Hepatocyte (in vitro differentiated cells): ENCODE measurements at regions not wholly inside any gene's neighbourhood (a gene's known extent, or its start where the extent isn't known, plus 50 kb on each side); places are given as distances from the start of the nearest gene placed in this dataset.

Experiments used
- DNase-seq: peaks from one replicate; pipeline ENCODE4 v3.0.0-alpha.2; 2016; ENCODE audit warnings: low spot score
- H2AFZ ChIP-seq: fragments of 200-600 bp; sonication (generic); 2 replicates; pipeline ENCODE4 v1.6.0; 2016; ENCODE audit warnings: antibody characterized with exemption, mild to moderate bottlenecking
- H3K27ac ChIP-seq: fragments of 200-600 bp; sonication (generic); 2 replicates; pipeline ENCODE4 v1.5.1; 2016; ENCODE audit warnings: mild to moderate bottlenecking
- H3K27me3 ChIP-seq: fragments of 200-600 bp; sonication (generic); 2 replicates; pipeline ENCODE4 v1.6.1; 2016
- H3K36me3 ChIP-seq: fragments of 200-600 bp; sonication (generic); replicated peaks from 2 replicates; pipeline ENCODE4 v1.5.1; 2016; ENCODE audit warnings: low read depth; ENCODE audit not compliant: insufficient read depth
- H3K4me1 ChIP-seq: fragments of 200-600 bp; sonication (generic); 2 replicates; pipeline ENCODE4 v1.5.1; 2016; ENCODE audit warnings: mild to moderate bottlenecking, moderate library complexity; ENCODE audit not compliant: insufficient read depth
- H3K4me2 ChIP-seq: fragments of 200-600 bp; sonication (generic); 2 replicates; pipeline ENCODE4 v1.6.0; 2016
- H3K4me3 ChIP-seq: fragments of 200-600 bp; sonication (generic); 2 replicates; pipeline ENCODE4 v1.5.1; 2016; ENCODE audit warnings: mild to moderate bottlenecking
- H3K79me2 ChIP-seq: fragments of 200-600 bp; sonication (generic); 2 replicates; pipeline ENCODE4 v1.6.0; 2017; ENCODE audit warnings: mild to moderate bottlenecking
- H3K9me2 ChIP-seq: fragments of 200-600 bp; sonication (generic); replicated peaks from 2 replicates; pipeline ENCODE4 v1.6.0; 2017; ENCODE audit warnings: mild to moderate bottlenecking; ENCODE audit not compliant: insufficient read depth
- H3K9me3 ChIP-seq: fragments of 200-600 bp; sonication (generic); 2 replicates; pipeline ENCODE4 v1.5.1; 2016; ENCODE audit warnings: low read depth, mild to moderate bottlenecking
- H4K20me1 ChIP-seq: fragments of 200-600 bp; sonication (generic); 2 replicates; pipeline ENCODE4 v1.6.0; 2016; ENCODE audit warnings: mild to moderate bottlenecking; ENCODE audit not compliant: insufficient read depth, poor library complexity, severe bottlenecking
- CTCF ChIP-seq: fragments of 200-600 bp; sonication (generic); IDR thresholded peaks from 2 replicates; pipeline ENCODE4 v1.5.1; 2016; ENCODE audit warnings: antibody characterized with exemption, mild to moderate bottlenecking; ENCODE audit not compliant: poor library complexity
- EZH2 ChIP-seq: fragments of 200-600 bp; sonication (generic); IDR thresholded peaks from 2 replicates; pipeline ENCODE4 v1.6.1; 2016; ENCODE audit warnings: antibody characterized with exemption, mild to moderate bottlenecking, borderline replicate concordance
- EZH2phosphoT487 ChIP-seq: fragments of 200-600 bp; sonication (generic); IDR thresholded peaks from one replicate; pipeline ENCODE4 v1.6.1; 2018; ENCODE audit warnings: antibody characterized with exemption, mild to moderate bottlenecking, low read depth, moderate library complexity; ENCODE audit not compliant: unreplicated experiment, severe bottlenecking
- WGBS: methylation state at CpG from one replicate; pipeline ENCODE4 v1.1.6; 2016; ENCODE audit warnings: low lambda C conversion rate; ENCODE audit errors: missing lambda C conversion rate; 5-methylcytosine and 5-hydroxymethylcytosine counted together

- TF ChIP-seq EZH2: no peak
- TF ChIP-seq CTCF: no peak
- Histone ChIP-seq H3K4me3 (no peak overlapping the region), H3K27ac (no peak overlapping the region), H3K9me2 (no peaks in the 10 kb centered on the region), H3K36me3 (no peaks in the 10 kb centered on the region), H2AFZ (no peak overlapping the region), H3K4me2 (peak overlapping the region; percentile 31), H3K27me3 (no peaks in the 10 kb centered on the region), H3K4me1 (no peaks in the 10 kb centered on the region), H4K20me1 (no peaks in the 10 kb centered on the region), H3K79me2 (no peaks in the 10 kb centered on the region), H3K9me3 (no peaks in the 10 kb centered on the region)
- DNase-seq: no peak
Observed at GRCh38 chr6:97427648-97428047, 144.6 kb upstream of the MMS22L start.

GRCh38 chr6:97437087-97437486, 154.1 kb upstream of the MMS22L start:
- H4K20me1 ChIP-seq: no peaks in the 10 kb centered on the region
- H3K36me3 ChIP-seq: no peaks in the 10 kb centered on the region
- no peaks in the 10 kb centered on the region for H3K79me2 ChIP-seq
- TF ChIP-seq EZH2 (no peak), CTCF (peak; percentile 65), EZH2phosphoT487 (no peak)
- no peak overlapping the region for H3K4me3 ChIP-seq
- no peaks in the 10 kb centered on the region for H3K9me2 ChIP-seq
- 16% methylated on average over 3 of the region's 3 CpGs for WGBS
- H3K4me2 ChIP-seq: no peak overlapping the region
- H3K27ac ChIP-seq: no peak overlapping the region
- no peak overlapping the region for H2AFZ ChIP-seq
- no peaks in the 10 kb centered on the region for H3K9me3 ChIP-seq
- DNase-seq: peak; percentile 24
- no peaks in the 10 kb centered on the region for H3K4me1 ChIP-seq
- no peaks in the 10 kb centered on the region for H3K27me3 ChIP-seq

GRCh38 chr6:97438011-97438671, 155.1 kb upstream of the MMS22L start:
- H2AFZ ChIP-seq: no peak overlapping the region
- H3K79me2 ChIP-seq: no peaks in the 10 kb centered on the region
- no peaks in the 10 kb centered on the region for H3K9me3 ChIP-seq
- DNase-seq: no peak
- H3K4me1 ChIP-seq: no peaks in the 10 kb centered on the region
- WGBS: 82% methylated on average over 4 of the region's 4 CpGs
- H3K27ac ChIP-seq: no peak overlapping the region
- no peaks in the 10 kb centered on the region for H4K20me1 ChIP-seq
- no peak overlapping the region for H3K4me3 ChIP-seq
- no peak overlapping the region for H3K4me2 ChIP-seq
- no peaks in the 10 kb centered on the region for H3K36me3 ChIP-seq
- H3K9me2 ChIP-seq: no peaks in the 10 kb centered on the region
- TF ChIP-seq EZH2phosphoT487 (no peak), EZH2 (no peak), CTCF (no peak)
- no peaks in the 10 kb centered on the region for H3K27me3 ChIP-seq

- peak; percentile 63 for DNase-seq
- Histone ChIP-seq H3K4me1 (no peaks in the 10 kb centered on the region), H3K27ac (no peak overlapping the region), H4K20me1 (no peaks in the 10 kb centered on the region), H3K4me3 (no peak overlapping the region), H3K9me3 (no peaks in the 10 kb centered on the region), H3K9me2 (no peaks in the 10 kb centered on the region), H3K79me2 (no peaks in the 10 kb centered on the region), H2AFZ (no peak overlapping the region), H3K27me3 (no peaks in the 10 kb centered on the region), H3K36me3 (no peaks in the 10 kb centered on the region), H3K4me2 (no peak overlapping the region)
- 26% methylated on average over 7 of the region's 7 CpGs for WGBS
- TF ChIP-seq EZH2: no peak
- TF ChIP-seq EZH2phosphoT487: no peak
- peak; percentile 52 for TF ChIP-seq CTCF
Observed at GRCh38 chr6:97440590-97441176, 157.7 kb upstream of the MMS22L start.
